Dendritic cell treated with granulocyte-macrophage colony-stimulating factor and Interleukin-4, amounts not matched to agents 40 ng/mL and 50 ng/mL, for 4 days (primary cell): ENCODE measurements at regions not wholly inside any gene's neighbourhood (a gene's known extent, or its start where the extent isn't known, plus 50 kb on each side); places are given as distances from the start of the nearest gene placed in this dataset.
"Not testable (repeated sequence)": the region's sequence is repeated elsewhere in the genome, so short reads cannot be mapped to it uniquely, and the experiment has no call there.

Experiments
- H3K27ac Mint-ChIP-seq: one replicate; pipeline ENCODE4 v1.8.0; 2022; ENCODE audit warnings: mild to moderate bottlenecking, mixed read lengths
- H3K27me3 Mint-ChIP-seq: one replicate; pipeline ENCODE4 v1.8.0; 2022; ENCODE audit warnings: mild to moderate bottlenecking, mixed read lengths
- H3K36me3 Mint-ChIP-seq: one replicate; pipeline ENCODE4 v1.8.0; 2022; ENCODE audit warnings: low read depth, mixed read lengths
- H3K4me1 Mint-ChIP-seq: one replicate; pipeline ENCODE4 v1.8.0; 2022; ENCODE audit warnings: low read depth, mixed read lengths
- H3K4me3 Mint-ChIP-seq: one replicate; pipeline ENCODE4 v1.8.0; 2022; ENCODE audit warnings: mild to moderate bottlenecking, moderate library complexity, mixed read lengths
- H3K9me3 Mint-ChIP-seq: one replicate; pipeline ENCODE4 v1.8.0; 2022; ENCODE audit warnings: mixed read lengths
- intact Hi-C: fragments of 100-400 bp; cut with micrococcal nuclease; formaldehyde crosslinking; loops from one replicate; pipeline ENCODE4 v1.15.0; 2022

- Mint-ChIP-seq H3K27ac (no peak overlapping the region), H3K27me3 (no peaks in the 10 kb centered on the region), H3K4me1 (no peaks in the 10 kb centered on the region), H3K9me3 (peaks cover 28% of the 10 kb centered on the region), H3K36me3 (no peaks in the 10 kb centered on the region), H3K4me3 (no peak overlapping the region)
- intact Hi-C loops = no loop called here
Measured at GRCh38 chr1:242634732-242635131, 110.2 kb upstream of the PLD5 start.

- Mint-ChIP-seq H3K9me3 (peaks cover 29% of the 10 kb centered on the region), H3K27me3 (no peaks in the 10 kb centered on the region)
- intact Hi-C loops = no loop called here
Measured at GRCh38 chr1:242629396-242629795, 104.9 kb upstream of the PLD5 start.

GRCh38 chr1:242623756-242624155 is 99.3 kb upstream of the PLD5 start:
- Mint-ChIP-seq H3K9me3 (peaks cover 21% of the 10 kb centered on the region), H3K27ac (no peak overlapping the region)

More at GRCh38 chr1:242629396-242629795, 104.9 kb upstream of the PLD5 start:
- H3K4me3 Mint-ChIP-seq = no peak overlapping the region
- H3K4me1 Mint-ChIP-seq = no peaks in the 10 kb centered on the region
- no peaks in the 10 kb centered on the region for H3K36me3 Mint-ChIP-seq
- H3K27ac Mint-ChIP-seq = no peak overlapping the region

GRCh38 chr1:242623119-242623518 is 98.6 kb upstream of the PLD5 start:
- Mint-ChIP-seq H3K4me1 (no peaks in the 10 kb centered on the region), H3K9me3 (peaks cover 21% of the 10 kb centered on the region), H3K27me3 (no peaks in the 10 kb centered on the region), H3K27ac (no peak overlapping the region), H3K36me3 (no peaks in the 10 kb centered on the region), H3K4me3 (no peak overlapping the region)
- intact Hi-C loops = no loop called here

More at GRCh38 chr1:242623756-242624155, 99.3 kb upstream of the PLD5 start:
- intact Hi-C loops = no loop called here
- Mint-ChIP-seq H3K36me3 (no peaks in the 10 kb centered on the region), H3K4me1 (no peaks in the 10 kb centered on the region), H3K4me3 (no peak overlapping the region), H3K27me3 (no peaks in the 10 kb centered on the region)

GRCh38 chr1:242613266-242613815 is 88.8 kb upstream of the PLD5 start:
- Mint-ChIP-seq H3K36me3 (no peaks in the 10 kb centered on the region), H3K27me3 (no peaks in the 10 kb centered on the region), H3K9me3 (peaks cover 48% of the 10 kb centered on the region), H3K27ac (no peak overlapping the region), H3K4me1 (no peaks in the 10 kb centered on the region), H3K4me3 (no peak overlapping the region)
- intact Hi-C loops = no loop called here

GRCh38 chr1:242610209-242610608 is 85.7 kb upstream of the PLD5 start:
- intact Hi-C loops = no loop called here
- Mint-ChIP-seq H3K27me3 (no peaks in the 10 kb centered on the region), H3K4me3 (no peak overlapping the region), H3K4me1 (no peaks in the 10 kb centered on the region), H3K36me3 (no peaks in the 10 kb centered on the region), H3K9me3 (peaks cover 25% of the 10 kb centered on the region), H3K27ac (no peak overlapping the region)

- Mint-ChIP-seq H3K9me3 (peaks cover 12% of the 10 kb centered on the region), H3K27me3 (no peaks in the 10 kb centered on the region), H3K4me1 (no peaks in the 10 kb centered on the region), H3K27ac (no peak overlapping the region), H3K4me3 (no peak overlapping the region), H3K36me3 (no peaks in the 10 kb centered on the region)
- intact Hi-C loops = no loop called here
Measured at GRCh38 chr1:242605521-242605920, 81.0 kb upstream of the PLD5 start.

GRCh38 chr1:242602001-242602400 is 77.5 kb upstream of the PLD5 start:
- Mint-ChIP-seq H3K9me3 (peaks cover 37% of the 10 kb centered on the region), H3K4me1 (no peaks in the 10 kb centered on the region), H3K4me3 (no peak overlapping the region), H3K27me3 (no peaks in the 10 kb centered on the region), H3K36me3 (no peaks in the 10 kb centered on the region), H3K27ac (no peak overlapping the region)
- intact Hi-C loops = no loop called here

- H3K4me3 Mint-ChIP-seq, intact Hi-C loops, H3K27me3 Mint-ChIP-seq, H3K27ac Mint-ChIP-seq, H3K36me3 Mint-ChIP-seq, H3K4me1 Mint-ChIP-seq: not testable (repeated sequence)
- H3K9me3 Mint-ChIP-seq = peaks cover 33% of the 10 kb centered on the region
Measured at GRCh38 chr1:242593756-242594155, 69.3 kb upstream of the PLD5 start.

GRCh38 chr1:242586360-242586680 is 61.8 kb upstream of the PLD5 start:
- intact Hi-C loops = no loop called here
- no peak overlapping the region for H3K27ac Mint-ChIP-seq

GRCh38 chr1:242585616-242586359 is 61.3 kb upstream of the PLD5 start:
- intact Hi-C loops = no loop called here
- no peaks in the 10 kb centered on the region for H3K27me3 Mint-ChIP-seq
- H3K4me3 Mint-ChIP-seq = no peak overlapping the region
- H3K9me3 Mint-ChIP-seq = peaks cover 41% of the 10 kb centered on the region
- H3K4me1 Mint-ChIP-seq = no peaks in the 10 kb centered on the region
- H3K36me3 Mint-ChIP-seq = no peaks in the 10 kb centered on the region
- H3K27ac Mint-ChIP-seq = no peak overlapping the region

More at GRCh38 chr1:242586360-242586680, 61.8 kb upstream of the PLD5 start:
- Mint-ChIP-seq H3K27me3 (no peaks in the 10 kb centered on the region), H3K4me3 (no peak overlapping the region), H3K4me1 (no peaks in the 10 kb centered on the region), H3K9me3 (peaks cover 41% of the 10 kb centered on the region), H3K36me3 (no peaks in the 10 kb centered on the region)

GRCh38 chr1:242582669-242583068 is 58.2 kb upstream of the PLD5 start:
- no peaks in the 10 kb centered on the region for H3K4me1 Mint-ChIP-seq
- H3K9me3 Mint-ChIP-seq = peaks cover 22% of the 10 kb centered on the region

GRCh38 chr1:242579528-242580235 is 55.2 kb upstream of the PLD5 start:
- Mint-ChIP-seq H3K4me1 (no peaks in the 10 kb centered on the region), H3K4me3 (no peak overlapping the region), H3K9me3 (no peaks in the 10 kb centered on the region), H3K36me3 (no peaks in the 10 kb centered on the region), H3K27ac (no peak overlapping the region), H3K27me3 (no peaks in the 10 kb centered on the region)
- intact Hi-C loops = no loop called here

More at GRCh38 chr1:242582669-242583068, 58.2 kb upstream of the PLD5 start:
- no peak overlapping the region for H3K27ac Mint-ChIP-seq
- no peaks in the 10 kb centered on the region for H3K27me3 Mint-ChIP-seq
- no peak overlapping the region for H3K4me3 Mint-ChIP-seq
- intact Hi-C loops = no loop called here
- H3K36me3 Mint-ChIP-seq = no peaks in the 10 kb centered on the region
